Esophagus mucosa (tissue), 1 donor: ENCODE measurements at regions not wholly inside any gene's neighbourhood (a gene's known extent, or its start where the extent isn't known, plus 50 kb on each side); places are given as distances from the start of the nearest gene placed in this dataset.

Experiments used
- ATAC-seq: fragments of 200-7000 bp; cut with Tn5 transposase; one replicate; pipeline ENCODE4 v1.9.1; 2020
- donor health status: DM: yes; HTN: yes; CAD: no.

DNA sequence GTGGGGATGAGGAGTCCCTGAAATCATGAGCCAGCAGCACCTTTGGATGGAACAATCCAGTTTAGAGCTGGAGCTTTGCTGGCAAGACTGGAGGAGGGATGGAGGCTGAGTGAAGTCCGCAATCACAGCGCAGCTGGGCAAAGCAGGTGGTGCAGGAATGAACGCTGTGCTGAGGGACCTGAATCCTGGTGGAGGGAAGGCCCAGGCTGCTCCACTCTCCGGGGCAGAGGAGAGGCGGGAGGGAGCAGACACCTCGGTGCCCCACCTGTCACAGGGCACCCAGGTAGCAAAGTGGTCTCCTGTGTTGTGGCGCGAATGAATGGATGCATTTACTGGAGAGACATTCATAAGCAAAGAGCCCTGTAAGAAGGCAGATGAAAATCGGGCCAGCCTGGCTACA is 124.8 kb upstream of the ANO1 start:
- ATAC-seq, result no peak

DNA sequence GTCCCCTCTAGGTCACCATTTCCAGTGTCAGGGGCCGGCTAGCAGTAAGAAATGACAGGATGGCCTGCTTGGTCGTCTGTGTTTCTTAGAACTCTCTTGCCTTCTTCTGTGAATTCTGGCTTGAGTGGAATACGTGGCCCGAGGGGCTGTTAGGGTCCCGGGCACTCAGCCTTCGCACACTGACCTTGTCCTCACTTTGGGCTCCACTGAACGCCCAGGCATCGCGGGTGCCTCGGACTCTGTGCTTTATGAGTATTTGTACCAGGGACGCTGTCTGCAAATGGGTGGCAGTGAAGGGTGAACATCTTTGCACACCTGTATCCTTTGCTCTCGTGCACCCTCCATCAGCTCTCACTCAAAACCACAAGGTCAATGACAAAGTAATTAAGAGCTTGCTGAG is 123.4 kb upstream of the ANO1 start:
- no peak for ATAC-seq

DNA sequence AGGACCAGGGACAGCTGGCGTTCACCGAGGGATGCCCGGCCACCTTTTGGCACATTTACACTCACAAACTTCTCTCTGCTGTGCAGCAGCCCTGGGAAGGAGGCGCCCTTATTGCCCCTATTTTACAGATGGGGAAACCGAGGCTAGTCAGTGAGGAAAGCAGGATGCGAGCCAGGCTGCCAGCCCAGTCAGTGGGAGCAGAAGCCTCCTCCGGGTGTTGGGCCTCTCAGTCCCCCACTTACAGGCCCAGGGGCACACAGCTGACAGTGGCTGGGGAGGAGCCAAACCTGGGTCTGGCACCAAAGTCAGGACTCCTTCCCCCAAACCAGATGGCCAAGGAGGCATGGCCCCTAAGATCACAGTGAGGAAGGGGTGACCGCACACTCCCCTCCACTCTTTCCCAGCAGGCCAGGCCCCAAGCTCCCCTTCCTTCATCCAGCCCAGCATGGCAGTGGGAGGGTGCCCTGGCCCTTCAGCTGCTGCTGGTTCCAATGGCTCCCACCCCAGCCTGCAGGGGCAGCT is 121.4 kb upstream of the ANO1 start:
- ATAC-seq, result no peak

DNA sequence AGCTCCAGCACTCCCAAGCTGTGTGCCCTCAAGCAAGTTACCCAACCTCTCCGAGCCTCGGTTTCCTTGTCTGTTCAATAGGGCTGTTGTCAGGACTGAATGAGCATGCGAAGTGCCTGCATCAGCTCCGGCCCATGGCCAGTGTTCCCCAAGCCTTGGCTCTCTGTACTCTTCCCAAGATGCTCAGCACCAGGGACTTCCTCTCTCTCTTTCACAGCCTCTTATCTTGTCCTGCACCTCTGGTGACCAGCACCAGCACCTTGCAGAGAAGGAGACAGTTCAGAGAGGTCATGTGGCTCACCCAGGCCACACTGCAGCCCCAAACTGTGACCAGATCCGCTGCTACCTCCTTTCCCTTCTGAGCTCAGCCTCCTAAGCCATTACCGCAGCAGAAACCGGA is 120.3 kb upstream of the ANO1 start:
- no peak for ATAC-seq

DNA sequence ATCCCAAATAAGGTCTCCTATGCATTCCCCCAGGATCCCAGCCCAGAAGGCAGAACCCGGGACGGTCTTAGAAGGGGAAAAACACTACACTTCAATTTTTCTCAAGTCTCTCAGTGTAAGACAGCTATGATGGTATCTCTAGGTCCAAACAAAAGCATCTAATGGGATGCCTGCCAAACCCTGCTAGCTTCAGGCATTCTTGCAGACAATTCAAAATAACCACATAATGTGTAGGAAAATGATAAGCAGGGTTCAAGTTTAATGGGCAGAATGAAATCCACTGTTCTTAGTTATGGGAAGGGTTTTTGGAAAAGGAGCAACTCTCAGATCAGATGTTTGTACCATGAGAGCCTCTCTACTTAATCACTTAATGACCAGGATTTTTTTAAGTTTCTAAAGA is 119.8 kb upstream of the ANO1 start:
- ATAC-seq, result no peak

DNA sequence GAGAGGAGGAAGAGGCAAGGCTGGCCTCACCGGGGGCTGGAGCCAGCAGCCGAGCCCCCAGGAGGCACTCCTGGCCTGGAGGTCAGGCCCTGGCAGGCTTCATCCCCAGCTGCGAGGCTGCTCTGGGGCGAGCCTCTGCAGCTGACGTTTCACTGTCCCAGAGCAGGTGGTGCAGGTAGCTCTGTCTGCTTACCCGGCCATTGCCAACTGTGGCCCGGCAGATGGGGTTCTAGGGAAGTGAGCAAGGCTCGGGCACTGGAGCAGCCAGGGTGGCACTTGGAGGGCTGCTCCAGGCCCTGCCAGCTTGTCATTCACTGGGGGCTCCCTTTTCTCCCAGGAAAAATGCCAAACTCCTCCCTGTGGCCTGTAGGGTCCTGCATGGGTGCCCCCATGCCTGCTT is 118.7 kb upstream of the ANO1 start:
- ATAC-seq, result no peak

DNA sequence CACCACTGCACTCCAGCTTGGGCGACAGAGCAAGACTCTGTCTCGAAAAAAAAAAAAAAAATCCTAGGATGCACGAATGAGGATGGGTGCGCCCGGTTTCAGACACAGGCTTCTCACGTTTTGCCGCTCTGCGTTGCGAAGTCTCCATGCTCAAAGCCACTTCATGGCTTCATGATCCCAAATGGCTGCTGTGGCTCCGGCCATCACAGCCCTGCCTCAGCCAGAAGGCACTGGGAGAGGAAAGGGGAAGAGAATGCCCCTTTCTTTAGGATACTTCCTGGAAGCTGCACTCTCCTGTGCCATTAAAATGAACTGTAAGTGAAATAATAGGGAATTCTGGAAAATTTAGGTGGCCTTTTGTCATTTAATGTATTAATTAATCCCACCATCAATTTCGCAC is 116.4 kb upstream of the ANO1 start:
- ATAC-seq, result no peak

DNA sequence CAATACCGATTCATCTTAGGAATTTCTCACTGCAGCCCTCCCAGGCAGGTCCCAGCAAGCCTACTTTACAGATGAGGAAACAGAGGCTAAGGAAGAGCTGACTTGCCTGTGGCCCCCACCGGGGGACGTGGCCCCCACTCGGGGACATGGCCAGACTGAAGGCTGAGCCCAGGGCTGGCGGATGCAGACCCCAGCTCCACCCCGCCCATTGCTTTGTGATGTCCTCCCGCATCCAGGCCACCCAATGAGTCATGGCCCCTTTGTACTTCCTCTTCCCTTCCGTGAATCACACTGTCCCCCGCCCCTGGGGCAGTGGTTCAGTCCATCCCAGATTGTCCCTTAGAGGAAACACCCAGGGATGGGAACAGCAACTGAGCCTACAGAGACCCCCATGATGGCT is 116.0 kb upstream of the ANO1 start:
- ATAC-seq, result peak; percentile 82

DNA sequence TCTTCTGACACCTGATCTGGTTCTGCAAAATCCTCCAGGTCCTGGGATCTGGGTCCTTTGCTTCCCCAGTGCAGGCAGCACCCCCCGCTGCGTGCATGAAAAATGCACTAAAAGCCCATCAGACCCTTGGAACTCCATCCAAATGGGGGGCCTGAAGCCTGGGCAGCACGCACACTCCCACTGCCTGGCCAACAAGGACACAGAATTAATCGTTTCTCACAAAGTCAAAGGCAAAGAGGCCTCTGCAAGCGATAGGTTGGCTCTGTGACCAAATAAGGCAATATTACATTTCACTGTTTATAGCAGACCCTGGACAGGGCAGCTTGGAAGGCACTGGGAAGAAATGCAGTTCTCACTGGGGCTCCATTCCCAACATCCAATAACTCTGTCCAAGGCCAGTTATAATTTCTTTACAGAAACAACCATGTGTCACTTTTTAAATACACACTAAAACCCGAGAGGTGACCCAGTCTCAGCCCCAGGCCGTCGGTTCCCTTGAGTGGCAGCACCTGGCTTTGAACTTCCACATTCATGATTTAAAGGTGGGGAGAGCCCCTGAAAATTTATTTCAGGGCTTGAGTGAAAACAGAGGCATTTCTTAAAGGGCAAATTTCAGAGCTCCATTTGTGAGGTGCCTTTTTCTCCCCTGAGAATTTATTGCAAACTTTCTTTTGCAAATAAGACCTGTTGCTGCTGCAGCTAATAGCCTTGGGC is 114.4 kb upstream of the ANO1 start:
- no peak for ATAC-seq

DNA sequence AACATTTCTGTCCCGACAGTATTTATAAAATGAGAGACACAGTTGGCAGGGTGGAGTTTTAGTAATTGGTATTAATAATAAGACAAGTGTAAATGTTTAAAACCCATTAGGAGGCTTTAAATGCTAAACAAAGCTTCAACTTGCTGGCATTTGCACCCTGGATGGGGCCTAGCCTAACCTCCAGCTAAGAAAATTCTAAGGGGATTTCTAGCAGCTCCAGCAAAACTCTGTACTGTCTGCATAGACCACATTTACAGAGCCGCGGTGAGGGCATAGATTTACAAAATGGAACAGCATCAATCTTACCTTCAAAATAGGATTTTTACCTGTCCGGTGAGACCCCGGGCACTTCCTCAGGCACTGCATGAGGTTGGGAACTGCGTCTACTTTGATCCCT is 113.9 kb upstream of the ANO1 start:
- ATAC-seq, result no peak

DNA sequence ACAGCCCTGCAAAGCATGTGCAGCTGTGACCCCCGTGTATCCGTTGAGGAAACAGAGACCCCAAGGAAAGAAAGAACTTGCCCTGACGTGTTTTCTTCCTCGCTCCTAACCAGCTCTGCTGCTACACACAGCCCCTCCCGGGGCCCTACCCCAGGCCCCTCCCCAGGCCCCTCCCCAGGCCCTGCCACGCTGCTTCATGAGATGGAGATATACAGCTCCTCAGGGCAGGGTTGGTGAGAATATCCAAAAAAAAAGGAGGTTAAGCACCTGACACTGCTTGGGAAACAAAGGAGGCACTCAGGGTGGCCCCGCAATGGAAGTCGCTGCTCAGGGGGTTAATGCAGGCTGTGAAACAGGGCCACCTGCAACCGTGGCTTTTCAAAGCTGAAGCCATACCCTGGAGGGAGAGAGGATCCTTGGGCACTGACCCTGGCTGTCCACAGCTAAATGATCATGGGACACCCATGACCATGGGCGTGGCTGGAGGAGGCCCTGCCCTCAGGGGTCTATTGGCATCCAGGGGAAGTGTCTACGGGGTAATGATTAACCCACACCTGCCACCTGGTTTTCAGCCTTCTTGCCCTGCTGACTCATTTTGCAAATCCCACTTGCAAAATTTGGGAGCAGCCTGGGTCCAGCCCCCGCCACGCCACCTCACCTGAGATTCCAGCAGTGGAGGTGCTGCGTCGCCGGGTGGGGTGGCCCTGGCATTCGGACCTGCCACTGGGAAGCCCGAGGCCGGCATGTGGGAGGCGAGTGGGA is 112.1 kb upstream of the ANO1 start:
- ATAC-seq, result no peak

DNA sequence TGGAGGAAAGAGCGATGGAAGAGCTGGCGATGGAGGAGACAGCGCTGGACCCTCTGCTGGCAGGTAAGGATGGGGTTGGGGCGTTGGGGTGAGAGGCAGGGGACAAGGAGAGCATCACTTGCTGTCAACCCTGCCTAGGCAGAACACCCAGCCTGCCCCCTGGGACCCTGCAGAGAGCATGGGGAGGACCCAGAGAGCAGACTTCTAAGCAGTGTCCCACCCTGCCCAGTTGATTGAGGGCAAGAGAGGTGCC is 111.6 kb upstream of the ANO1 start:
- ATAC-seq, result no peak

DNA sequence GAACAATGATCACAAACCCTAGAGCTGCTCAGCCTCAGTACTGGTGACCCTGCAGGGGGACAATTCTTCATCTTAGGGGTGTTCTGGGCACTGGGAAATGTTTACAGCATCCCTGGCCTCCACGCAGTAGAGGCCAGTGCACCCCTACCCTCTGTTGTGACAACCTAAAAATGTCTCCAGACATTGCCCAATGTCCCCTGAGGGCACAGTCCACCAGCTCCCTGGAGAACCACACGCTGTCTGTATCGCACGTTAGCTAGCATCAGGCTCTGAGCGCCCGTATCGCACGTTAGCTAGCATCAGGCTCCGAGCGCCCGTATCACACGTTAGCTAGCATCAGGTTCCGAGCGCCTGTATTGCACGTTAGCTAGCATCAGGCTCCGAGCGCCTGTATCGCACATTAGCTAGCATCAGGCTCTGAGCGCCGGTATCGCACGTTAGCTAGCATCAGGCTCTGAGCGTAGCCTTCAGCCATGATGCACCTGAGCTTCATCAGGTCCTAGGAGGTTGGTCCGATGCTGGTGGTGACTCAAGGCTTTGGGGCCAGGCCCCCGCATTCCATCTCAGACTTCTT is 111.1 kb upstream of the ANO1 start:
- no peak for ATAC-seq

DNA sequence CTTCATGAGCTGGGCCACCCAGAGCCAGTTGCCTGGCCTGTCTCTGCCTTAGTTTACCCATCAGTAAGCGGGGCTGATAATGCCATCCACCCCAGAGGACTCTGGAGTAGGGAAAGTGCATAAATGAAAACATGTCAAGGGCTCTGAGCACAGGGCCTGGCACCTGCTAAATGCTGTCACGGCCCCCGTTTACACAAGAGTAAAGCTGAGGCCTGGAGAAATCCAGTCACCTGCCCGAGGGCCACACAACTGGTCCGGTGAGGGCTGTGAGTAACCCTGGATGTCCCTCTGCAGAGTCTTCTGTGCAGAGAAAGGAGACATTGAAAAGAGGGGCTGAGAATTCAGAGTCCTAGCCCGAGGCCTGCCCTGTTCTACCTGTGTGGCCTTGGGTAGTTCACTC is 110.6 kb upstream of the ANO1 start:
- peak; percentile 48 for ATAC-seq

DNA sequence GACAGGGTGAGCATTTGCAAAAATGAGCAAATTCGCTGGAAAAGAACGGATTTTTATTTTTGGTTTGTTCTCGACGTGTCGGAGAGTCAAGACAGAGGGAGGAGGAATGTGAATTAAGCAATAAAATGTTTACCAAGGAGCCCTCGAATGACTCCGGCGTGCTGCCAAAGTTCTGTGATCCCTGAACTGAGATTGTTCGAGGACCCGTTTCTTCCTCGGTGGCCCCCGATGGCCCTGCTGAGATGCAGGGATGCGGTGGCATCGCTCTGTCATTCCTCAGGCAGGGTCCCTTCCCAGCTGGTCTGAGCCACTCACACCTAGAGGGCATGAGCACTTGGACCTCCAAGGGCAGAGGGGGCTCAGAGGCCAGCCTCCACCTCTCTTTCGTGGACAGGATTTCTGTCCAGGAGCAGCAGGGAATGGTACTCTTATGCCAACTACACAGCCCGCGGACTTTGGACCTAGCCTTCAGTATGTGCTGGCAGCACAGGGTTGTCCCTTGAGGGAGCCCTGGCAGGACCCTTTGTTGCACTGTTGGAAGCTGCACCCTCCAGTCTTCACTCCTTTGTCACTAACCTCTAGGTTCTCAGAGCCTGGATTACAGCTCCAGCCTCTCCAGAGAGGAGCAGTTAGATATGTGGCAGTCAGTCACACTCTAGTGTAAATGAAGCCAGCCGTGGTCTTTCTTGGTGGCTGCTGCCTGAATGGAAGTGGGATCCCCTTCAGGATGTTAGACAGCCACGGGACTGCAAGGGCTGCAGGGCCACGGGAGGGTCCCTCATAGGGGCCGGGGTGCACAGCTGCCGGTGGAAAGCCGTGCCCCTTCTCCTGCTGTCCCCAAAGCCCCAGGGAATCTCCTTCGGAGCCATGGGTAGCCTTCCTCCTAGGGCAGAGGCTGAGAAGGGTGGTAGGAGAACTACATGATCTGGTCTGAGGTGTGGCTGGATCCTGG is 109.4 kb upstream of the ANO1 start:
- ATAC-seq, result no peak

DNA sequence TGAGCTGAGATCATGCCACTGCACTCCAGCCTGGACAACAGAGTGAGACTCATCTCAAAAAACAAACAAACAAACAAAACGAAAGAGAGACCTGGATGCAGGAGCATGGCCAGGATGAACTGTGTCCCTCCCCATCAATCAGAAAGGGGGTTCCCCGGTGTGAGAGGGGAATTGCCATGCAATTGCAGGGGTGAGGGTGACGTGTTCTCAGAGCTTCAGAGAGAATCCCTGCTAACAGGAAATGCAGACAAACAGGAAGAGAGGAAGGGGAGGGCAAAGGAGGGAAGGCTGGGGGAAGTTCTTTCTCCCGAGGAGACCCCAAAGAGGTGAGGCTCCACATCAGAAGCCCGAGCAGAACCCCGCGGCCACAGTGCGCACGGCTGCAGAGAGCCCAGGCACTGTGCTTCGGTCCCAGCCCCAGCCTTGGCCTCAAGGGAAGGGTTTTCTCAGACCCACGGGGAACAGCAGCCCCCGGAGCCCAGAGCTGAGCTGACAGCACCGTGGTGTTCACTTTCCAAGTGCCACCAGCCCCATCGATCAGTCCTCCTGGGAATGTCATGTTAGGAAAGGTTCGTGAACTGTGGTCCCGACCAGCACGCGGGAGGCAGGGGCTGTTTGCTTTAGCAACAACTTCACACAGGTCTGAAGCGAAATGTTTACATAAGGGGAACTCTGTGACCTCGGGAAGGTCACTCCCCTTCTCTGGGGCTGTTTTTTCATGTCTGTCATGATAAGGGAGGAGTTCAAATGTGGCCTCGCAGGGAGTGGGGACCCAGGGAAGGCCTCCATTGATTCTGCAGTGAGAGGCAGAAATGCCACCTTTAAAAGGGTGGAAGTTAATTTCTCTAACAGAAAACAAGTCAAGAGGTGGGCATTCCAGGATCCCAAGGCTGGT is 108.0 kb upstream of the ANO1 start:
- no peak for ATAC-seq

DNA sequence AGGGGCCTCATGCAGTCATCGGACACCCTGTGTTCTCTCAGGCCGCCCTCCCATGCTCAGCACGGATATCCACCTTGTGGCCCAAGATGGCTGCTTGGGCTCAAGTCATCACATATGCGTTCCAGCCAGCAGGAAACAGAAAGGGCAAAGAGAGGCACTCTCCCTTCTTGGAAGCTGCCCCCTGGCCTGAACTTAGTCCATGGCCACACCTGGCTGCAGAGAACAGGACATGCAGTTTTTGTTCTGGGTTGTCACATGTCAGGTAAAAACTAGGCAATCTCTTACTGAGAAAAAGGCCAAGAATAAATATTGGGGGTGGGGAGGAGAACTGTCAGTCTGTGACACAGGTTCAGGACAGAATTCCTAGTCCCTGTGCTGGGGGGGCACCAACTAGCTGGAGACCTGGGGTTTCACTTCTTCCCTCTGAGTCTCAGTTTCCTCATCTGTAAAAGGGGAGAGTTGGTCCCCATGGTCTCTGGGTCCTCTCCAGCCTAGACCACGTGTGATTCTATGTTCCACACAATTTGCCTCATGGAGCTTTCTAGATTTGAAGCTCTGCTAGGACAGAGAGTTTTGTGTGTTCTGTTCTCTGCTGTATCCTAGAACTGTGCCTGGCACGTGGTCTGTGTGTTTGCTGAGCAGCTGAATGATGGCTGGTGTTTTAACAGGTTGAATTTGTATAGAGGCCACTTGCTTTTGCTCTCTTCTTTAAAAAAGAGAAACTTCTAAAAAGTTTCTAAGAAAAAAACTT is 107.2 kb upstream of the ANO1 start:
- ATAC-seq, result no peak

DNA sequence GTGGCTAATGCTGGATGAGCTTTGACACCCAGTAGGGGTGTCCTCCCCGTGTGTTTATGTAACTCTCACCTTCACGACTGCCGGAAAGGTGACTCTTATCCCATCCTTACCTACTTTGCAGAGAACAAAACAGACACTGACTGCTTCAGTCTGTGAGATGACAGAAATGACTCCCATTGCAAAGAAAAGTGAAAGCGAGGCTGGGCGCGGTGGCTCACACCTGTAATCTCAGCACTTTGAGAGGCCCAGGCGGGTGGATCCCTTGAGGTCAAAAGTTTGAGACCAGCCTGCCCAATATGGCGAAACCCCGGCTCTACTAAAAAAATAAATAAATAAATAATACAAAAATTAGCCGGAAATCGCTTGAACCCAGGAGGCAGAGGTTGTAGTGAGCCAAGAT is 106.4 kb upstream of the ANO1 start:
- ATAC-seq, result no peak

DNA sequence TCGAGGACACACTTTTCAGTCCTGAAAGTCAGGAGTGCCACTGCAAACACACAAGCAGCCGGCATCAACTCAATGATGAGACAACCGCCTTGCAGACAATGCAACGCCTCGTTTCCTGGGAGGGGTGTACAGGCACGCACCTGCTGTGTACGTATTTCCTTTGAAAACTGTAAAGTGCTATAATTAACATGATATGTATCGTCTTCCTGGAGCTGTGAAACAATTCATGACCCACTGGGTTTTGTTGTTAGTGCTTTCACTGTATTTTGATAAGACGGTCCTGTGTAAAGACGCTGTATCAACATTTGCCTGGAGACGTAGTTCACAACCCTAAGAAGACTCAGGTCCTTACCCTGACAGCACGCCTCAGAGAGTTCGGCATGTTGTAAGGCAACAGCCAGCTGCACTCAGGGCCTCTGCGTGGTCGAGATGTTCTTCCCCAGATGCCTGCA is 105.7 kb upstream of the ANO1 start:
- ATAC-seq, result no peak

DNA sequence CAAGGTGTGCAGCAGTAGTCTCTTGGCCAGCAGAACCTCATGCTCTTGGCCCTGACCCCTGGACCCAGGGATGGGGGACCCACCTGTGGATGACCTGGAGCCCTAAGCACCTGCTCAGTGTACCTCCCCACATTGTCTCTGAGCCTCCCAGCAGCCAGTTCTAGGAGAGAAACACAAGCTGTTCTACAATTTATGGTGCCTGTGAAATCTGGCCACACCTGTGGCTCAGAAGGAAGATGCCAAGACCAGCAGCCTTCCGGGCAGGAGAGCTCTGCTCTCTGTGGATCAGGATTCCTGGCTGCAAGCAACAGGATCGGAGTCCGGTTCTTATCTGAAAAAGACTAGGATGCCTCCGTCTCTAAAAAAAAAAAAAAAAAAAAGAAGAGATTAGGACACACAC is 103.6 kb upstream of the ANO1 start:
- ATAC-seq, result no peak

DNA sequence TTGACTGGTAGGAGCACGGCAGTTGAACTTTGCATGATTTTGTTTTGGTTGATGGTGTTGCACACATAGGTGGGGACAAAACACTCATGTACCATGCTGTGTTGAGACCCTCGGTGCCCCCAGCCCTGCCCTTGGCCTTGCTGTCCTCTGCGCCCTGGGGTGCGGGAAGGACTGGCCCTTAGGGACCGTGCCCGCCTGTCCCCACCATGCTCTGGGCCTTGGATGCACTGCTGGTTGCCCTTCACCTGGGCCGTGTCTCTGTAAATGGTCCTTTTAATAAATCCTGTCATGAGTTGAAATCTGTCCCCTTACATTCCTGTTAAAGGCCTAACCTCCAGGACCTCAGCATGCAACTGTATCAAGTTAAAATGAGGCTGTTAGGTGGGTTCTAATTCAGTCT is 102.3 kb upstream of the ANO1 start:
- ATAC-seq, result no peak
